GM23248 (cell line): ENCODE measurements at regions not wholly inside any gene's neighbourhood (a gene's known extent, or its start where the extent isn't known, plus 50 kb on each side); places are given as distances from the start of the nearest gene placed in this dataset.
"Not testable (repeated sequence)": the region's sequence is repeated elsewhere in the genome, so short reads cannot be mapped to it uniquely, and the experiment has no call there.

Source experiments
- DNase-seq: peaks from one replicate; pipeline ENCODE4 v3.0.0-alpha.2; 2015
- H2AFZ ChIP-seq: fragments of 200-600 bp; sonication (generic); 2 replicates; pipeline ENCODE4 v1.6.1; 2016; ENCODE audit warnings: antibody characterized with exemption
- H3F3A ChIP-seq: fragments of 200-600 bp; sonication (generic); 2 replicates; pipeline ENCODE4 v1.6.1; 2016; ENCODE audit warnings: mild to moderate bottlenecking, antibody characterized with exemption, mixed run types; ENCODE audit not compliant: insufficient read depth
- H3K27ac ChIP-seq: fragments of 200-600 bp; sonication (generic); 2 replicates; pipeline ENCODE4 v1.5.1; 2016; ENCODE audit warnings: mild to moderate bottlenecking
- H3K27me3 ChIP-seq: fragments of 200-600 bp; sonication (generic); replicated peaks from 2 replicates; pipeline ENCODE4 v1.6.1; 2016; ENCODE audit warnings: mild to moderate bottlenecking; ENCODE audit not compliant: insufficient read depth
- H3K36me3 ChIP-seq: fragments of 200-600 bp; sonication (generic); 2 replicates; pipeline ENCODE4 v1.6.1; 2016; ENCODE audit warnings: low read depth, mild to moderate bottlenecking
- H3K4me1 ChIP-seq: fragments of 200-600 bp; sonication (generic); 2 replicates; pipeline ENCODE4 v1.6.1; 2016; ENCODE audit warnings: mild to moderate bottlenecking; ENCODE audit not compliant: insufficient read depth
- H3K4me2 ChIP-seq: fragments of 200-600 bp; sonication (generic); one replicate; pipeline ENCODE4 v1.6.1; 2016; ENCODE audit warnings: mild to moderate bottlenecking; ENCODE audit not compliant: unreplicated experiment
- H3K4me3 ChIP-seq: fragments of 200-600 bp; sonication (generic); 2 replicates; pipeline ENCODE4 v1.5.1; 2016; ENCODE audit warnings: mild to moderate bottlenecking
- H3K79me2 ChIP-seq: fragments of 200-600 bp; sonication (generic); 2 replicates; pipeline ENCODE4 v1.6.1; 2016; ENCODE audit warnings: mild to moderate bottlenecking; ENCODE audit not compliant: insufficient read depth
- H3K9ac ChIP-seq: fragments of 200-600 bp; sonication (generic); 2 replicates; pipeline ENCODE4 v1.6.1; 2016; ENCODE audit warnings: mild to moderate bottlenecking
- H3K9me2 ChIP-seq: fragments of 200-600 bp; sonication (generic); 2 replicates; pipeline ENCODE4 v1.6.1; 2016; ENCODE audit warnings: mixed run types, mild to moderate bottlenecking, moderate library complexity; ENCODE audit not compliant: insufficient read depth
- H3K9me3 ChIP-seq: fragments of 200-600 bp; sonication (generic); one replicate; pipeline ENCODE4 v1.6.1; 2017; ENCODE audit warnings: low read depth
- H4K20me1 ChIP-seq: fragments of 200-600 bp; sonication (generic); 2 replicates; pipeline ENCODE4 v1.6.0; 2016; ENCODE audit not compliant: insufficient read depth
- EZH2 ChIP-seq: fragments of 200-600 bp; sonication (generic); IDR thresholded peaks from 2 replicates; pipeline ENCODE4 v1.6.1; 2018; ENCODE audit warnings: antibody characterized with exemption, mild to moderate bottlenecking; ENCODE audit not compliant: insufficient read depth, poor library complexity, severe bottlenecking
- EZH2phosphoT487 ChIP-seq: fragments of 200-600 bp; sonication (generic); IDR thresholded peaks from 2 replicates; pipeline ENCODE4 v1.6.1; 2018; ENCODE audit warnings: antibody characterized with exemption, moderate library complexity, mild to moderate bottlenecking, low read depth; ENCODE audit not compliant: insufficient read depth
- WGBS, 2 experiments: methylation state at CpG; one replicate each; pipeline ENCODE4 v1.1.6; 2015 to 2017; ENCODE audit warnings: low lambda C conversion rate in 2 of 2, low coverage in 1 of 2; ENCODE audit errors: missing lambda C conversion rate in 2 of 2; 5-methylcytosine and 5-hydroxymethylcytosine counted together
- in situ Hi-C: fragments of 300-500 bp; cut with MboI; formaldehyde crosslinking; loops from 2 replicates; pipeline ENCODE4 v1.15.0; 2020

- 25 to 33% methylated on average over 3 of the region's 3 CpGs for WGBS, 2 experiments
- H3K27ac ChIP-seq: no peak overlapping the region
Observed at GRCh38 chr6:51049288-51049982, 230.8 kb downstream of the TFAP2B start.

GRCh38 chr6:51049983-51050877 is 231.6 kb downstream of the TFAP2B start:
- Histone ChIP-seq H3K9ac (no peak overlapping the region), H4K20me1 (no peaks in the 10 kb centered on the region), H3K4me3 (no peak overlapping the region), H3K27me3 (no peaks in the 10 kb centered on the region), H3K9me2 (no peaks in the 10 kb centered on the region), H2AFZ (no peak overlapping the region), H3K4me1 (no peaks in the 10 kb centered on the region), H3K36me3 (no peaks in the 10 kb centered on the region), H3K9me3 (no peaks in the 10 kb centered on the region), H3K27ac (no peak overlapping the region), H3K4me2 (no peak overlapping the region), H3K79me2 (no peaks in the 10 kb centered on the region), H3F3A (no peaks in the 10 kb centered on the region)
- WGBS, 2 experiments: 27% methylated on average over 2 of the region's 2 CpGs
- in situ Hi-C loops: no loop called here
- TF ChIP-seq EZH2: no peak
- TF ChIP-seq EZH2phosphoT487: no peak
- no peak for DNase-seq

More at GRCh38 chr6:51049288-51049982, 230.8 kb downstream of the TFAP2B start:
- Histone ChIP-seq H2AFZ (no peak overlapping the region), H3K4me2 (no peak overlapping the region), H4K20me1 (no peaks in the 10 kb centered on the region), H3K36me3 (no peaks in the 10 kb centered on the region), H3K27me3 (no peaks in the 10 kb centered on the region), H3F3A (no peaks in the 10 kb centered on the region), H3K4me3 (no peak overlapping the region), H3K4me1 (no peaks in the 10 kb centered on the region), H3K9ac (no peak overlapping the region), H3K9me2 (no peaks in the 10 kb centered on the region), H3K79me2 (no peaks in the 10 kb centered on the region), H3K9me3 (no peaks in the 10 kb centered on the region)
- in situ Hi-C loops: no loop called here
- no peak for TF ChIP-seq EZH2
- TF ChIP-seq EZH2phosphoT487: no peak
- no peak for DNase-seq

GRCh38 chr6:51052716-51053115 is 234.0 kb downstream of the TFAP2B start:
- H3K9me3 ChIP-seq, H3K9ac ChIP-seq, H3F3A ChIP-seq, in situ Hi-C loops, H3K4me1 ChIP-seq, H4K20me1 ChIP-seq, H3K4me3 ChIP-seq, H3K27ac ChIP-seq, H3K27me3 ChIP-seq, H3K4me2 ChIP-seq, H3K36me3 ChIP-seq, H2AFZ ChIP-seq, DNase-seq, H3K79me2 ChIP-seq, H3K9me2 ChIP-seq: not testable (repeated sequence)
- WGBS, 2 experiments: 28 to 52% methylated on average over 2 of the region's 2 CpGs

GRCh38 chr6:51055316-51055715 is 236.6 kb downstream of the TFAP2B start:
- H3K79me2 ChIP-seq, H3K9me2 ChIP-seq, H4K20me1 ChIP-seq, H3K4me1 ChIP-seq, H3K4me2 ChIP-seq, H3K9me3 ChIP-seq, DNase-seq, H3K27ac ChIP-seq, H3F3A ChIP-seq, H3K27me3 ChIP-seq, in situ Hi-C loops, H3K36me3 ChIP-seq, H3K4me3 ChIP-seq, H3K9ac ChIP-seq, H2AFZ ChIP-seq: not testable (repeated sequence)
- 20 to 28% methylated on average over 2 of the region's 2 CpGs for WGBS, 2 experiments
